ENCODE measurements at regions not wholly inside any gene's neighbourhood (a gene's known extent, or its start where the extent isn't known, plus 50 kb on each side); places are given as distances from the start of the nearest gene placed in this dataset.

DNA sequence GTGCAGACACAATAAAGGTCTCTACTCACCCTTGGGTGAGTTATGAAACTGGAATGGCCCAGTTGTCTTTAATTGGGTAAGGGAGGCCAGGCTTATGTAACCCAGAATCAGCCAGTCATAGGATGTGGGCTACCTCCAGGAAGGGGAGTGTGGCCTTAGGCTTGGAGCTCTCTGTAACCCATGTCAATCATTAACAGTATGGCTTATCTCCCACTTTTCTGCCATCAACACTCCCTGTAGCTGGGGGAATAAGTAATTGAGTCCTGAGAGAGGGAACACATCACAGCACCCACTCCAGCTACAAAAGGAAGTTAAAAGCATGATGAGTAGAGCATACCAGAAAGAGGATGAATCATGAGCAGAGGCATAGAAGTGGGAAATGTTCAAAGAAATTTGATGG lies 327.0 kb upstream of the DUSP10 start:
- ATAC-seq = no peak

DNA sequence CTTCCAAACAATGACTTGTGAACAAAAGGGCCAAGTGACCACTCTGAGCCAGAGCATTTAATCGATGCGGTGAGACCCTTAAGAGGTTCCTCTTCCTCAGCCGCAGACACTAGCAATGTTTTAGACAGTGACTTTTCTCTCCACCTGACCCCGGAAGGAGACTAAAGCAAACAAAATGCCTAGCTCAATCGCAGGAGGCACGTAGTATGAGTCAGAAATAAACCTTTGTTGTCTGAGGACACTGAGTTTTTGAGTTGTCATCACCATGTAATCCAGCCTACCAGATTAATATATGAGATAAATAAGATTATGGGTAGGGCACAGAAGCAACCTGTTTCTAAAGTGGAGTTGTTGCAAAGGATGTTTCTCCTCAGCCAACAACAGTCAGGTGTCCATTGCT lies 326.2 kb upstream of the DUSP10 start:
- no peak for ATAC-seq
- TF ChIP-seq PPARA (CRISPR knock-in tag; IDR thresholded peaks at IDR 0.05; ENCODE audit: borderline replicate concordance) (no peak), CSDC2 (CRISPR knock-in tag; IDR thresholded peaks at IDR 0.05) (no peak), ZNF565 (CRISPR knock-in tag; conservative IDR thresholded peaks at IDR 0.05; ENCODE audit: low read depth) (no peak), ZFP3 (CRISPR knock-in tag; IDR thresholded peaks at IDR 0.05) (no peak)
- TF ChIP-seq, protein P1, sequence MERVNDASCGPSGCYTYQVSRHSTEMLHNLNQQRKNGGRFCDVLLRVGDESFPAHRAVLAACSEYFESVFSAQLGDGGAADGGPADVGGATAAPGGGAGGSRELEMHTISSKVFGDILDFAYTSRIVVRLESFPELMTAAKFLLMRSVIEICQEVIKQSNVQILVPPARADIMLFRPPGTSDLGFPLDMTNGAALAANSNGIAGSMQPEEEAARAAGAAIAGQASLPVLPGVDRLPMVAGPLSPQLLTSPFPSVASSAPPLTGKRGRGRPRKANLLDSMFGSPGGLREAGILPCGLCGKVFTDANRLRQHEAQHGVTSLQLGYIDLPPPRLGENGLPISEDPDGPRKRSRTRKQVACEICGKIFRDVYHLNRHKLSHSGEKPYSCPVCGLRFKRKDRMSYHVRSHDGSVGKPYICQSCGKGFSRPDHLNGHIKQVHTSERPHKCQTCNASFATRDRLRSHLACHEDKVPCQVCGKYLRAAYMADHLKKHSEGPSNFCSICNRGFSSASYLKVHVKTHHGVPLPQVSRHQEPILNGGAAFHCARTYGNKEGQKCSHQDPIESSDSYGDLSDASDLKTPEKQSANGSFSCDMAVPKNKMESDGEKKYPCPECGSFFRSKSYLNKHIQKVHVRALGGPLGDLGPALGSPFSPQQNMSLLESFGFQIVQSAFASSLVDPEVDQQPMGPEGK (CRISPR knock-in tag; IDR thresholded peaks at IDR 0.05; ENCODE audit: borderline replicate concordance) = no peak

More for the DNA sequence above, 327.0 kb upstream of the DUSP10 start:
- TF ChIP-seq ZC3H10 (CRISPR knock-in tag; IDR thresholded peaks at IDR 0.05) (no peak), TOX (CRISPR knock-in tag; IDR thresholded peaks at IDR 0.05; ENCODE audit: borderline replicate concordance) (no peak), OSR1 (CRISPR knock-in tag; IDR thresholded peaks at IDR 0.05) (no peak), GLIS3 (CRISPR knock-in tag; IDR thresholded peaks at IDR 0.05) (no peak), ARNTL (CRISPR knock-in tag; IDR thresholded peaks at IDR 0.05; ENCODE audit: borderline replicate concordance, low read depth) (no peak), ZNF70 (CRISPR knock-in tag; IDR thresholded peaks at IDR 0.05) (no peak), ZNF565 (CRISPR knock-in tag; conservative IDR thresholded peaks at IDR 0.05; ENCODE audit: low read depth) (no peak)

DNA sequence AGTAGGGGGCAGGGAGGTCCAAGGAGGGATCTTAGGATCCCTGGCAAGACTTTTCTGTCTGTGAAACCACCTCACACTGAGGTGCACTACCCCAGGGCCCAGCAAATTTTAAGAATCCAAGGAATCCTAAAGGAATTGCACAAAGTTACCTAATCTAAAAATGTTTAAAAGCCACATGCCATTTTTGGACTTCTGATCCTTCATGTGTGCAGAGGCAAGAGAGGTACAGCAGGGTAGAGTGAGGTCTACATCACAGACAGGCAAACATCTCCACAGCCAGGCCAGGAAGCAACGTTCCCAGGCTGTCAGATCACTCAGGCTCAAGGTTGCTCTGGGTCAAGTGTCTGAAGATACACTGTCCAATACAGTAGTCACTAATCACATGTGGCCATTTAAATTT lies 324.6 kb upstream of the DUSP10 start:
- TF ChIP-seq, protein P2, sequence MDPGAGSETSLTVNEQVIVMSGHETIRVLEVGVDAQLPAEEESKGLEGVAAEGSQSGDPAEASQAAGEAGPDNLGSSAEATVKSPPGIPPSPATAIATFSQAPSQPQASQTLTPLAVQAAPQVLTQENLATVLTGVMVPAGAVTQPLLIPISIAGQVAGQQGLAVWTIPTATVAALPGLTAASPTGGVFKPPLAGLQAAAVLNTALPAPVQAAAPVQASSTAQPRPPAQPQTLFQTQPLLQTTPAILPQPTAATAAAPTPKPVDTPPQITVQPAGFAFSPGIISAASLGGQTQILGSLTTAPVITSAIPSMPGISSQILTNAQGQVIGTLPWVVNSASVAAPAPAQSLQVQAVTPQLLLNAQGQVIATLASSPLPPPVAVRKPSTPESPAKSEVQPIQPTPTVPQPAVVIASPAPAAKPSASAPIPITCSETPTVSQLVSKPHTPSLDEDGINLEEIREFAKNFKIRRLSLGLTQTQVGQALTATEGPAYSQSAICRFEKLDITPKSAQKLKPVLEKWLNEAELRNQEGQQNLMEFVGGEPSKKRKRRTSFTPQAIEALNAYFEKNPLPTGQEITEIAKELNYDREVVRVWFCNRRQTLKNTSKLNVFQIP (CRISPR knock-in tag; IDR thresholded peaks at IDR 0.05; ENCODE audit: borderline replicate concordance, low read depth) = no peak
- TF ChIP-seq OSR1 (CRISPR knock-in tag; IDR thresholded peaks at IDR 0.05) = no peak
- no peak for TF ChIP-seq ZNF70 (CRISPR knock-in tag; IDR thresholded peaks at IDR 0.05)
- no peak for TF ChIP-seq RARB (CRISPR knock-in tag; IDR thresholded peaks at IDR 0.05)
- TF ChIP-seq ARNTL (CRISPR knock-in tag; IDR thresholded peaks at IDR 0.05; ENCODE audit: borderline replicate concordance, low read depth) = no peak
- no peak for TF ChIP-seq BACH2 (CRISPR knock-in tag; IDR thresholded peaks at IDR 0.05; ENCODE audit: borderline replicate concordance)
- no peak for TF ChIP-seq ISL1 (CRISPR knock-in tag; IDR thresholded peaks at IDR 0.05)
- no peak for TF ChIP-seq PPARA (CRISPR knock-in tag; IDR thresholded peaks at IDR 0.05; ENCODE audit: borderline replicate concordance)
- no peak for TF ChIP-seq ZFP3 (CRISPR knock-in tag; IDR thresholded peaks at IDR 0.05)
- no peak for TF ChIP-seq SNAI2 (CRISPR knock-in tag; IDR thresholded peaks at IDR 0.05)
- TF ChIP-seq, protein P3, sequence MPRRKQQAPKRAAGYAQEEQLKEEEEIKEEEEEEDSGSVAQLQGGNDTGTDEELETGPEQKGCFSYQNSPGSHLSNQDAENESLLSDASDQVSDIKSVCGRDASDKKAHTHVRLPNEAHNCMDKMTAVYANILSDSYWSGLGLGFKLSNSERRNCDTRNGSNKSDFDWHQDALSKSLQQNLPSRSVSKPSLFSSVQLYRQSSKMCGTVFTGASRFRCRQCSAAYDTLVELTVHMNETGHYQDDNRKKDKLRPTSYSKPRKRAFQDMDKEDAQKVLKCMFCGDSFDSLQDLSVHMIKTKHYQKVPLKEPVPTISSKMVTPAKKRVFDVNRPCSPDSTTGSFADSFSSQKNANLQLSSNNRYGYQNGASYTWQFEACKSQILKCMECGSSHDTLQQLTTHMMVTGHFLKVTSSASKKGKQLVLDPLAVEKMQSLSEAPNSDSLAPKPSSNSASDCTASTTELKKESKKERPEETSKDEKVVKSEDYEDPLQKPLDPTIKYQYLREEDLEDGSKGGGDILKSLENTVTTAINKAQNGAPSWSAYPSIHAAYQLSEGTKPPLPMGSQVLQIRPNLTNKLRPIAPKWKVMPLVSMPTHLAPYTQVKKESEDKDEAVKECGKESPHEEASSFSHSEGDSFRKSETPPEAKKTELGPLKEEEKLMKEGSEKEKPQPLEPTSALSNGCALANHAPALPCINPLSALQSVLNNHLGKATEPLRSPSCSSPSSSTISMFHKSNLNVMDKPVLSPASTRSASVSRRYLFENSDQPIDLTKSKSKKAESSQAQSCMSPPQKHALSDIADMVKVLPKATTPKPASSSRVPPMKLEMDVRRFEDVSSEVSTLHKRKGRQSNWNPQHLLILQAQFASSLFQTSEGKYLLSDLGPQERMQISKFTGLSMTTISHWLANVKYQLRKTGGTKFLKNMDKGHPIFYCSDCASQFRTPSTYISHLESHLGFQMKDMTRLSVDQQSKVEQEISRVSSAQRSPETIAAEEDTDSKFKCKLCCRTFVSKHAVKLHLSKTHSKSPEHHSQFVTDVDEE (CRISPR knock-in tag; IDR thresholded peaks at IDR 0.05) = no peak
- TF ChIP-seq, protein P4, sequence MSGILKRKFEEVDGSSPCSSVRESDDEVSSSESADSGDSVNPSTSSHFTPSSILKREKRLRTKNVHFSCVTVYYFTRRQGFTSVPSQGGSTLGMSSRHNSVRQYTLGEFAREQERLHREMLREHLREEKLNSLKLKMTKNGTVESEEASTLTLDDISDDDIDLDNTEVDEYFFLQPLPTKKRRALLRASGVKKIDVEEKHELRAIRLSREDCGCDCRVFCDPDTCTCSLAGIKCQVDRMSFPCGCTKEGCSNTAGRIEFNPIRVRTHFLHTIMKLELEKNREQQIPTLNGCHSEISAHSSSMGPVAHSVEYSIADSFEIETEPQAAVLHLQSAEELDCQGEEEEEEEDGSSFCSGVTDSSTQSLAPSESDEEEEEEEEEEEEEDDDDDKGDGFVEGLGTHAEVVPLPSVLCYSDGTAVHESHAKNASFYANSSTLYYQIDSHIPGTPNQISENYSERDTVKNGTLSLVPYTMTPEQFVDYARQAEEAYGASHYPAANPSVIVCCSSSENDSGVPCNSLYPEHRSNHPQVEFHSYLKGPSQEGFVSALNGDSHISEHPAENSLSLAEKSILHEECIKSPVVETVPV (CRISPR knock-in tag; IDR thresholded peaks at IDR 0.05) = no peak
- TF ChIP-seq ESRRG (CRISPR knock-in tag; IDR thresholded peaks at IDR 0.05) = no peak
- TF ChIP-seq ZC3H10 (CRISPR knock-in tag; IDR thresholded peaks at IDR 0.05) = no peak
- TF ChIP-seq, protein P5, sequence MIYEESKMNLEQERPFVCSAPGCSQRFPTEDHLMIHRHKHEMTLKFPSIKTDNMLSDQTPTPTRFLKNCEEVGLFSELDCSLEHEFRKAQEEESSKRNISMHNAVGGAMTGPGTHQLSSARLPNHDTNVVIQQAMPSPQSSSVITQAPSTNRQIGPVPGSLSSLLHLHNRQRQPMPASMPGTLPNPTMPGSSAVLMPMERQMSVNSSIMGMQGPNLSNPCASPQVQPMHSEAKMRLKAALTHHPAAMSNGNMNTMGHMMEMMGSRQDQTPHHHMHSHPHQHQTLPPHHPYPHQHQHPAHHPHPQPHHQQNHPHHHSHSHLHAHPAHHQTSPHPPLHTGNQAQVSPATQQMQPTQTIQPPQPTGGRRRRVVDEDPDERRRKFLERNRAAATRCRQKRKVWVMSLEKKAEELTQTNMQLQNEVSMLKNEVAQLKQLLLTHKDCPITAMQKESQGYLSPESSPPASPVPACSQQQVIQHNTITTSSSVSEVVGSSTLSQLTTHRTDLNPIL (CRISPR knock-in tag; IDR thresholded peaks at IDR 0.05; ENCODE audit: low read depth) = no peak
- ATAC-seq = no peak

All from SK-N-SH treated with all-trans-retinoic acid at 6 μM for 48 hours (cell line).